PC-3 (cell line): ENCODE measurements at regions not wholly inside any gene's neighbourhood (a gene's known extent, or its start where the extent isn't known, plus 50 kb on each side); places are given as distances from the start of the nearest gene placed in this dataset.
"Not testable (repeated sequence)": the region's sequence is repeated elsewhere in the genome, so short reads cannot be mapped to it uniquely, and the experiment has no call there.

Experiments used
- ATAC-seq: fragments of 200-7000 bp; cut with Tn5 transposase; 2 replicates; pipeline ENCODE4 v1.9.1; 2020; ENCODE audit warnings: mild to moderate bottlenecking, moderate library complexity
- BruUV-seq: library from RNA; stranded (reverse); fragments of 400-500 nt; replicated peaks from 2 replicates; lab custom pipeline; 2021; lab: Mats Ljungman, UMichigan
- CTCF ChIA-PET: fragments of 300-600 bp; sonication (Branson Sonifier 250); formaldehyde crosslinking; loops from one replicate; lab custom pipeline; 2022; ENCODE audit warnings: antibody characterized with exemption; lab: Charles Lee
- POLR2A ChIA-PET: fragments of 300-600 bp; sonication (Branson Sonifier 250); formaldehyde crosslinking; loops from one replicate; lab custom pipeline; 2022; ENCODE audit warnings: antibody characterized with exemption; ENCODE audit not compliant: unreplicated experiment; lab: Charles Lee
- DNase-seq: peaks from one replicate; pipeline ENCODE4 v3.0.0-alpha.2; 2015
- H2AFZ ChIP-seq: fragments of 300-600 bp; sonication (generic); 2 replicates; pipeline ENCODE4 v1.6.0; 2016; ENCODE audit warnings: antibody characterized with exemption, low read length
- H3F3A ChIP-seq: fragments of 300-600 bp; sonication (generic); one replicate; pipeline ENCODE4 v1.6.0; 2017; ENCODE audit warnings: antibody characterized with exemption, low read length, control low read depth, mild to moderate bottlenecking; ENCODE audit not compliant: unreplicated experiment
- H3K27ac ChIP-seq: fragments of 300-600 bp; sonication (generic); 2 replicates; pipeline ENCODE4 v1.5.1; 2016; ENCODE audit warnings: mild to moderate bottlenecking, low read length
- H3K27me3 ChIP-seq: fragments of 300-600 bp; sonication (generic); 2 replicates; pipeline ENCODE4 v1.6.1; 2016; ENCODE audit warnings: low read length, mixed read lengths
- H3K36me3 ChIP-seq: fragments of 300-600 bp; sonication (generic); 2 replicates; pipeline ENCODE4 v1.6.1; 2016; ENCODE audit warnings: low read depth, mixed run types, low read length, mixed read lengths
- H3K4me1 ChIP-seq: fragments of 300-600 bp; sonication (generic); 2 replicates; pipeline ENCODE4 v1.5.1; 2016; ENCODE audit warnings: low read length; ENCODE audit not compliant: insufficient read depth
- H3K4me2 ChIP-seq: fragments of 300-600 bp; sonication (generic); 2 replicates; pipeline ENCODE4 v1.6.0; 2016; ENCODE audit warnings: low read length
- H3K4me3 ChIP-seq: fragments of 300-600 bp; sonication (generic); 2 replicates; pipeline ENCODE4 v1.5.1; 2016; ENCODE audit warnings: mild to moderate bottlenecking, low read length, mixed read lengths
- H3K79me2 ChIP-seq: fragments of 300-600 bp; sonication (generic); 2 replicates; pipeline ENCODE4 v1.6.1; 2017; ENCODE audit warnings: low read length, mixed read lengths
- H3K9ac ChIP-seq: fragments of 300-600 bp; sonication (generic); 2 replicates; pipeline ENCODE4 v1.6.0; 2016; ENCODE audit warnings: mild to moderate bottlenecking, low read length
- H3K9me2 ChIP-seq: fragments of 300-600 bp; sonication (generic); replicated peaks from 2 replicates; pipeline ENCODE4 v1.6.1; 2016; ENCODE audit warnings: mixed run types, low read length, mixed read lengths
- H3K9me3 ChIP-seq: fragments of 300-600 bp; sonication (generic); 2 replicates; pipeline ENCODE4 v1.6.1; 2016; ENCODE audit warnings: low read length, mixed read lengths
- H4K20me1 ChIP-seq: fragments of 300-600 bp; sonication (generic); 2 replicates; pipeline ENCODE4 v1.6.1; 2016; ENCODE audit warnings: low read length, mixed read lengths
- CTCF ChIP-seq: fragments of 300-600 bp; sonication (generic); conservative IDR thresholded peaks from 2 replicates; pipeline ENCODE4 v1.5.1; 2017; ENCODE audit warnings: antibody characterized with exemption, low read depth, mild to moderate bottlenecking, low read length
- EZH2 ChIP-seq: fragments of 300-600 bp; sonication (generic); IDR thresholded peaks from one replicate; pipeline ENCODE4 v1.6.1; 2017; ENCODE audit warnings: antibody characterized with exemption, mild to moderate bottlenecking, low read length; ENCODE audit not compliant: unreplicated experiment
- EZH2phosphoT487 ChIP-seq: fragments of 300-600 bp; sonication (generic); IDR thresholded peaks from 2 replicates; pipeline ENCODE4 v1.6.1; 2018; ENCODE audit warnings: mild to moderate bottlenecking, antibody characterized with exemption, low read length, borderline replicate concordance
- intact Hi-C: fragments of 100-400 bp; cut with micrococcal nuclease; formaldehyde crosslinking; loops from 2 replicates; pipeline ENCODE4 v1.9.0; 2023

GRCh38 chr7:114806590-114807162 lies 115.2 kb upstream of the MDFIC start:
- Histone ChIP-seq H3K9ac (no peak overlapping the region), H3K9me3 (no peaks in the 10 kb centered on the region), H3K27me3 (no peaks in the 10 kb centered on the region), H3K27ac (no peak overlapping the region), H3K79me2 (no peaks in the 10 kb centered on the region), H3K9me2 (no peaks in the 10 kb centered on the region), H3K4me3 (no peak overlapping the region), H3K4me1 (no peaks in the 10 kb centered on the region), H2AFZ (no peak overlapping the region), H3K4me2 (no peak overlapping the region), H3F3A (no peaks in the 10 kb centered on the region), H4K20me1 (no peaks in the 10 kb centered on the region), H3K36me3 (no peaks in the 10 kb centered on the region)
- ChIA-PET POLR2A (no interaction called here), CTCF (no interaction called here)
- no TSS peak for BruUV-seq
- no peak for DNase-seq
- TF ChIP-seq EZH2phosphoT487 (no peak), EZH2 (no peak), CTCF (no peak)
- no peak for ATAC-seq
- intact Hi-C loops: no loop called here

GRCh38 chr7:114812570-114812969 lies 109.3 kb upstream of the MDFIC start:
- Histone ChIP-seq H3K4me2 (no peak overlapping the region), H4K20me1 (no peaks in the 10 kb centered on the region), H3K27ac (no peak overlapping the region), H3K9me3 (no peaks in the 10 kb centered on the region), H3K79me2 (no peaks in the 10 kb centered on the region), H3K36me3 (no peaks in the 10 kb centered on the region), H3K27me3 (no peaks in the 10 kb centered on the region), H3K4me1 (no peaks in the 10 kb centered on the region), H3K9ac (no peak overlapping the region), H2AFZ (no peak overlapping the region), H3F3A (no peaks in the 10 kb centered on the region), H3K4me3 (no peak overlapping the region), H3K9me2 (no peaks in the 10 kb centered on the region)
- intact Hi-C loops: no loop called here
- BruUV-seq: no TSS peak
- TF ChIP-seq EZH2phosphoT487 (no peak), EZH2 (no peak), CTCF (no peak)
- POLR2A ChIA-PET: interaction anchor here (0.6 kb wide), 1 partner anchor 419 kb away, joined by 20 read pairs; no protein-coding TSS in a partner anchor
- ATAC-seq: no peak
- CTCF ChIA-PET: no interaction called here
- DNase-seq: no peak

- Histone ChIP-seq H3K9me2 (no peaks in the 10 kb centered on the region), H3K36me3 (no peaks in the 10 kb centered on the region), H3K79me2 (no peaks in the 10 kb centered on the region), H3K9ac (no peak overlapping the region), H2AFZ (no peak overlapping the region), H3K4me2 (no peak overlapping the region), H3K4me3 (no peak overlapping the region), H3K9me3 (no peaks in the 10 kb centered on the region), H3K27ac (no peak overlapping the region), H3K27me3 (no peaks in the 10 kb centered on the region), H3F3A (no peaks in the 10 kb centered on the region), H3K4me1 (peaks cover 6% of the 10 kb centered on the region), H4K20me1 (no peaks in the 10 kb centered on the region)
- TF ChIP-seq CTCF (no peak), EZH2 (no peak), EZH2phosphoT487 (no peak)
- DNase-seq (no peak), ATAC-seq (no peak)
- CTCF ChIA-PET: no interaction called here
- BruUV-seq: no TSS peak
- intact Hi-C loops: no loop called here
- POLR2A ChIA-PET: no interaction called here
Measured at GRCh38 chr7:114813624-114814023, 108.3 kb upstream of the MDFIC start.

- BruUV-seq, H3K9ac ChIP-seq, H3F3A ChIP-seq, POLR2A ChIA-PET, CTCF ChIA-PET, H3K27me3 ChIP-seq, H3K79me2 ChIP-seq, H3K27ac ChIP-seq, H3K4me3 ChIP-seq, H3K9me2 ChIP-seq, H3K9me3 ChIP-seq, H3K4me2 ChIP-seq, H3K36me3 ChIP-seq, intact Hi-C loops, ATAC-seq, DNase-seq, H4K20me1 ChIP-seq, H2AFZ ChIP-seq: not testable (repeated sequence)
- H3K4me1 ChIP-seq: peaks cover 25% of the 10 kb centered on the region
Measured at GRCh38 chr7:114817036-114817435, 104.9 kb upstream of the MDFIC start.
